T47D (cell line): ENCODE measurements at regions not wholly inside any gene's neighbourhood (a gene's known extent, or its start where the extent isn't known, plus 50 kb on each side); places are given as distances from the start of the nearest gene placed in this dataset.
"Not testable (repeated sequence)": the region's sequence is repeated elsewhere in the genome, so short reads cannot be mapped to it uniquely, and the experiment has no call there.

ENCODE experiments used
- DNase-seq, 2 experiments: peaks; one replicate each; pipeline versions ENCODE4 v3.0.0 to v3.0.0-alpha.2; 2011 to 2012; ENCODE audit warnings: low read depth in 1 of 2, low spot score in 1 of 2
- JUND ChIP-seq: IDR thresholded peaks from 2 replicates; pipeline ENCODE4 v1.6.1; 2012; ENCODE audit warnings: low read depth
- in situ Hi-C: cut with HindIII; loops from 2 replicates; pipeline ENCODE4 v1.10.0; 2016; ENCODE audit warnings: low sequenced_read_pairs, low pct_unique_long_range_greater_than_20kb

DNA sequence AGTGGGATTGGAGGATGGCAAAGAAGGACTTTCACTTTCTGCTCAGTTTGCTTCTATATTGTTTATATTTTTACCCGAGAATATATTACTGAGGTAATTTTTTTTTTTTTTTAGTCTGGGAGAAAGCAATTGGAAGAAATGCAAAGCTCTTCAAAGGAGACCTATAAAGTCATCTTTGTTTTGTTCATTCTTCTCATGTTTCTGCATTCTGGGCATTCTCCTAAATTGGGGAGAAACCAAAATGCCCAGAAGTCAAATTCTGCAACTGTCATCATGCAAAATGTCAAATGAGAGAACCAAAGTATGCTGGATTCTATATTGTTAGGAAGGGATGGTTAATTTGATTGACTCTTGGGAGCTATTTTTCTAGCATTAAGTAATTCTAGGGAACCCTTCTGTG, 168.3 kb upstream of the TSC22D2 start:
- no peak for TF ChIP-seq JUND
- DNase-seq, result no peak
- in situ Hi-C loops, result no loop called here

DNA sequence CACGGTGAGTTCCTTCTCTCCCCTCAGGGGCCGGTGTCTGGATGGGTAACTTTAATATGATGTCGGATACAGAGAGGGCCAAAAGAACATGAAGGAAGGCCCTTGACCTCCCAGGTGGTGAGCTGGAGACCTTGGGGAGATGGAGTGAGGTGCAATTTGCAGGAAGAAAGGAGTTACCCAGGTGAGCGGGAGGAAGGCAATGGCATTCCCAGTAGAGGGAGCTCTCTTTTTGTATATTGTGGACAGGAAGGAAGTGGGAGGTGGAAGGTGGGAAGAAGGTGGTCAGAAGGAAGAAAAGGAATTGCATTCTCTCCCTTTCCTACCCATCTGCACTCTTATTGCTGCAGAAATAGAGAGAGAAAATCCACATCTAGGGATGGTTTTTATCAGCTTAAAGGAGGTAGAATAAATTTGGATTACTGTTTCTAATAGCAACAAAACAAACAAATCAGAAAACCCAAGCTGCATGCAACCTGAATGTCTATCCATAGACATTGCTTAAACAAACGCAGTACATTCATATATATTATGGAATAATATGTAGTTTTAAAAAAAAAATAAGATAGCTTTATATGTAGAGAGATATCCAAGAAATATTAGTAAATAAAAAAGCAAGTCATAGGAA, 169.0 kb upstream of the TSC22D2 start:
- peak; percentile 47 to 82 for DNase-seq
- no peak for TF ChIP-seq JUND
- in situ Hi-C loops, result no loop called here

DNA sequence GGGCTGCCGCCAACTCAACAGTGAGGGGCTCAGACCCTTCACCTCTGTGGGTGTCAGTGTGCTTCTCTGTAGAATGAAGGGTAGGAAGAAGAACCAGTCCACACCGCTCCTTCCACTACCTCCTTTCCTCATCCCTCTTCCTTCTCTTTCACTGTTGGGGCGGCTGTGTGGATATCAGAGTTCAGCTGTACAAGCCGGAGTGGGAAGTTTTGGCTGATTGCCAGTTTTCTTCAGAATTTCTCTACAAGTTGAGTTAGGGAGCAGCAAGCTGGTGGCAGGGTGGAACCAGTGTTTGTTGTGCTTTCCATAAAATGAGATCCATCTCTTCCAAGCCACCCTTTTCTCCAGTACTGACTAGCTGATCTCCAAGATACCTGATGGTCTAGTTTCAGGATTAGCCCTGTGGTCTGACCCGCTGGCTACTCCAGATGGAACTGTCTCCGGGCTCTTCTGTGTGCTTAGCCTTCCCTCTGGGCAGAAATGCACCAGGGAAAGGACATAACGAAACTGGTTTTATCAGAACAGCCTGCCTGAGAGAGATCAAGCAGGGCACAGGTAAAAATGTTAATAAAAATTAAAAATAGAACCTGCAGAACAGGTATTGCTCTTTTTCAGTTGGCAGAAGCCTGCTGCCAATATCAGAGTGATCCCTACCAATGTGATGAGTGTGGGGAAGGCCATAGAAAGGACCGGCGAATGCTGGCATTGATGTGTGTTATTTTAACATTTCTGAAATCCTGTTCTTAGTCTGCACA, 169.9 kb upstream of the TSC22D2 start:
- in situ Hi-C loops, result no loop called here
- DNase-seq, result peak in 1 of 2 experiments; percentile 35
- no peak for TF ChIP-seq JUND

DNA sequence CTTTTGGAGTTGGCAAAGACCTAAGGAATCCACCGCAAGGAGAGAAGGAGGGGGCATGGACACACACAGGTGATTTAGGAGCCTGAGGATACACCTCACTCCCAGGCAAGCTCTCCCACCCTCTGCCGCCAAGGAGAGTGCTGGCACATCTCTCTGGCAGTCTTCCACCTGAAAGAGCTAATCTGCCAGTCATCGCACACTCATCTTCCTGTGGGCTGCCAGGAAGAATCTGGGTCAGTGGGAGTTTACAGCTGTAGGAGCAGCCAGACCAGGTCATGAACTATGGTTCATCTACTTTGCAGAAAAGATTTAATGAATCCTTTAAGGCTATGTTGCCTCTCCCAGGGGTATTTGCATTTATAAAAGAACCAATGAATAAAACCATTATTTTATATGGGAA, 170.6 kb upstream of the TSC22D2 start:
- DNase-seq, result no peak
- in situ Hi-C loops, result no loop called here
- TF ChIP-seq JUND, result no peak

DNA sequence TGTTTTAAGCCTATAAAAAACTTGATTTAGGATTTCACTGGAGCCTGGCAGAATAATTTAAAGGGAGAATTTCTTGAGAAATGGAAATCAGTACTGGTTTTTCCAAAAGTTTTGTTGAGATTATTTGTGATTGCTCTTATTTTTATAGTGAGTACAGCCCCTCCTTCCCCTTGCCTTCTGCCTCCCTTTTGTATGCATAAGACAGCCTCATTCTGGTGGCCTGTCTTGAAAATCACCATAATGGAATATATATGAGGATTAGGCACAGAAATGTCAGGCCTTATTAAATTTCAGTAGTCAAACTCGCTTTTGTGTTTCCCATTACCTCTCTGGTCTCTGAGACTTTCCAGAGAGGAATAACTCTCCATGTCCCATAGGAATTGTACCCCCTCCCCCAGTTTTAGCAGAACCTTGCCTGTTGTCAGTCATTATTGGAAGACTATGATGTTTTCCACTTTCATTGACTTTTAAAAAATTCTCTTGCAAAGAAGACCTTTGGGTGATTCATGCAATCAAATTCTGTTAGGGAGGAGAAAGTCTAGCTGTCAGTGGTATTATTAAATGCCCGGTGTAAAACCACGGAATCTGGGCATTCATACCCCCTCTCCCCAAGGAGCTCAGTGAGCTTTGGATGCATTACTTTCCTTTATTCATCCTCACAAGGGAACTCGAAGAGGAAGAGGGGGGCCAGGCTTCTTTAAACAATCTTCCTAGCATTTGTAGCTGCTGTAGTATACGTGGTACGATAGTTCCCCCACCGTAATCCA, 171.6 kb upstream of the TSC22D2 start:
- TF ChIP-seq JUND, result no peak
- no peak for DNase-seq
- in situ Hi-C loops, result no loop called here

DNA sequence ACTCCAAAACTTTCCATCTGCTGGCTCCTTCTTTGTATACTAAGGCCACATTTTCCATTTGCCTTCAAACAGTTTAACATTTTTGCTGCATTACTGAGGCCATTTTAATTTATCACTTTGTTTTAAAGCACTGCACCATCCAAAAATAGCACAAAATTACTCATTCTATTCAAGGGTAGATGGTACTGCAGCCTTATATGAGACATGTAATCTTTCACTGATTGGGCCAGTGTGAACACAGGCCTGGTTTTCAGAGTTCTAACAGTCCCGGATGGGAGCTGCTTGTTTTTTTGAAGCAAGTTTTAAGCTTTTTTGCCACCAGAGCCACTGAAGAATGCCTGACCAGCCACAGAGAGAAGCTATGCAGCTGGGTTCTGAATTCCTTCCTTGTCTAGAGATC, 172.3 kb upstream of the TSC22D2 start:
- in situ Hi-C loops, result no loop called here
- no peak for TF ChIP-seq JUND
- DNase-seq, result no peak

DNA sequence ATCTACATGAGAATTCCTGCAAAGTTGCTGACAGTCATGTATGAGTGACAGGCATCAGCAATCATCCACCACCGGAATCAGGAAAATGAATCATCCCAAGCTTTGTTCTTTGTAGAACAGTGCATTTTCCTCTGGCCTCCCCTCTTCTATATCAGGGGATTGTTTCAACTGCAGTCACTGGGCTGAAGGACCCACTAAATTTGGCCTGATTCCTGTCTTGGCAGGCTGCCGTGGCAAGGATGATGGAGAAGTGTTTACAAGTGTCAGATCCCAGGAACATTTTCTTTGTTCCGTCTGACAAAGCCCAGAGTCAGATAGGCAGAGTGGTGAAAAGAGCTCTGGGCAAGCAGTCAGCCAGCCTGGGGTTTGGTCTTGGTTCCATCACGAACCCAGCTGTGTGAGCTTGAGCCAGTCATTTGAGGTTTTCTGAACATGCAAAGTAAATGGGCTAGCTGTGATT, 175.1 kb upstream of the TSC22D2 start:
- no peak for TF ChIP-seq JUND
- in situ Hi-C loops, result no loop called here
- DNase-seq, result no peak

DNA sequence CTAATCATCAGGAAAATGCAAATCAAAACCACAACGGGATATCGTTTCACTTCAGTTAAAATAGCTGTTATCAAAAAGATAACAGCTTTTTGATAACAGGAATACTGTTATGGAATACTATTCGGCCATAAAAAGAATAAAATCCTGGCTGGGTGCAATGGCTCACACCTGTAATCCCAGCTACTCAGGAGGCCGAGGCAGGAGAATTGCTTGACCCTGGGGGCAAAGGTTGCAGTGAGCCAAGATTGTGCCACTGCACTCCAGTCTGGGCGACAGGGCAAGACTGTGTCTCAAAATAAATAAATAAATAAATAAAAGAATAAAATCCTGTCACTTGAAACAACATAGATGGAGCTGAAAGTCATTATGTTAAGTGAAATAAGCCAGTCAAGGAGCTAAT, 178.1 kb upstream of the TSC22D2 start:
- no peak for TF ChIP-seq JUND
- no peak for DNase-seq
- in situ Hi-C loops, result no loop called here

DNA sequence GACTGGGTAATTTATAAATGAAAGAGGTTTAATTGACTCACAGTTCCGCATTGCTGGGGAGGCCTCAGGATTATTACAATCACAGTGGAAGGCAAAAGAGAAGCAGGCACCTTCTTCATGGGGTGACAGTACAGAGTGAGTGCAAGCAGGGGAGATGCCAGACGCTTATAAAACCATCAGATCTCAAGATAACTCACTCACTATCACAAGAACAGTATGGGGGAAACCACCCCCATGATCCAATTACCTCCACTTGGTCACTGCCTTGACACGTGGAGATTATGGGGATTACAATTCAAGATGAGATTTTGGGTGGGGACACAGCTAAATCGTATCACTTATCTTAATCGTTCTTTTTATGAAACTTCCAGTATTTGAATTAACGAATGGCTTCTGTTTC, 179.5 kb upstream of the TSC22D2 start:
- DNase-seq, in situ Hi-C loops: not testable (repeated sequence)

DNA sequence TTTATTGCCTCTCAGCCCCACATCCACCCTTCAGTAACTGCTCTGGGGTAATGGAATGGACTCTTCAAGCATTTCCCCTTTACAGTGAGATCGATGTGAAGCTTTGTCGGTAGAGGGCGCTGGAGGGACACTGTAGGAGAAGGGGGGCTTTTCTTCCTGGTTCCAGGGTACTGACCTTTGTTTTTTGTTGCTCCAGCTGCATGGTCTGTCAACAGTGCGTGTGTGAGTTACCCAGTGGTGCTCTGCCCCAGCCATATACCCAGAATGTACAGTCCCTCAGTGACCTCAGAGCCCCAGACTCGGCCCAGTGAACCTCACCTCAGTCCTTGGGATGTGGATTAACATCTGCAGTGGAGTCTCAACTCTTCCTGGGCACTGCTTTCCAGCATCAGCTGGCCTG, 180.3 kb upstream of the TSC22D2 start:
- in situ Hi-C loops, result no loop called here
- peak in 1 of 2 experiments; percentile 63 for DNase-seq
- no peak for TF ChIP-seq JUND

DNA sequence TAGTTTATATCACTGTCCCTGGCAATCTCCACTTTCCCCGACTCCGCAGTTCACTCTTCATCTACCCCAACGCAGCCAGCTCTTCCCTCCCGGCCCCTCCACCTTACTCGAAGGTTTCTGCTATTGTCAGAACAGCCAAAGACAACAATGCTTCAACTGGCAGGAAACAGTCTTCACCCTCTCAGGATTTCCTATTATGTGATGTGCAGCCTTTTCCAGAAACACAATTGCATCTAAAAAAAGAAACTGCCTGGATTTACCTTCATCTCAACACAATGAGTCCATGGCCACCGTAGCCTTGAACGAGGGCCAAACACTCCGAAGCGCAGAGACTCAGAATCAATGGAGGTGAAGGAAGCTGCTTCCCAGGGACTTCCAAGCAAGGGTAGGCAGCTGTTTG, 182.1 kb upstream of the TSC22D2 start:
- DNase-seq, result no peak
- in situ Hi-C loops, result no loop called here
- TF ChIP-seq JUND, result no peak

DNA sequence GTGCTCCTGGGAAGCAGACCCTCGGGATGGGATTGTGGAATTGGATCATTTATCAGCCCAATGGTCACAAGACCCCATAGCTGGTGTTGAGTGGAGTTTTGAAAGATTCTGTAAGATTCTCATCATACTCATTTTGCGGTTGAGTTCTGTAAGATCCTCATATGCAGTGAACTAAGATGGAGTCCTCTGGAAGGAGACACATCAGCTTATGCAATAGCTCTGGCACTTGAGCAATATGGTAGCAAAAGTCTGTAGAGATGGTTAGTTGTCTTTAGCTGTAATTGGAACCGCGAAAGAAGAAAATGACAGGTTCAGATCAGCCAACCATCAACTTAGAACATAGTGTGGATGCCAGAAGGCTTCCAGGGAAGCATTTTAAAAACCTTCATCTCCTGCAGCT, 184.5 kb upstream of the TSC22D2 start:
- no peak for DNase-seq
- in situ Hi-C loops, result no loop called here
- no peak for TF ChIP-seq JUND

DNA sequence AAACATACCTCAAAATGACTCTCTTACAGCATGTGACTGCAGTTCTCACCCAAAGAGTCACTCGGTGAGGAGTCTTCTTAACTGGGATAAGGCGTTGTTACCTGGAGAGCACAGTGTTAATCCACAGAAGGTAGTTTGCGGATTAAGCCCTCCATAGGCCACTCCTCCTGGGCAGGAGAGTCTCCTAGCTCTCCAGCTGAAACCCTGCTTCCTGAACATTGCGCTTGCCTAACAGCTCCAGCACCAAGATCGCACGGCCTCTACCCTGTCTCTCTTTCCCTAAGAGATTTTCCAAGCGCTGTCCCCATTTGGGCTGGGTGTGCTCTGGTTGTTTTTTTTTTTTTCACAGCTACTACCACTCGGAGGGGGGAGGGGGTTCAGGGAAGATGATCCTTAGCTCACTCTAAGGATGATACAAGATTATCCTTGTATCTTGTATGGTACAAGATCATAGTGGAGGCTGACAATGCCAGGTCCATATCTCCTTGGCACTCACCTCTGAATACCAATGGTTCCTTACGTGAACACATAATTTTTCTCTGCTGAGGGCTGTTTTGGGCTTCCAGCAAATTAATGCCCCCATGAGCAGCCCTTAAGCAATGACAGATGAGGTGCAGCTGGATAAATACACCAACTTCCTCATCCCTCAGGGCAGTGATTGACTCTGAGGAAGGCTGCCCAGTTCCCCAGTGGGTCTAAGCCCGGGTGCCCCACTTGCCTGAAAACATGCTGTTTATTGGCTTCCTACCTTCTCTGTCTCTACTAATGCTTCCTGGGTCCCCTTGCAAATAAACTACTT, 185.2 kb upstream of the TSC22D2 start:
- no peak for DNase-seq
- in situ Hi-C loops, result no loop called here

More for the DNA sequence above, 185.2 kb upstream of the TSC22D2 start:
- TF ChIP-seq JUND, result no peak
